SU-DHL-6 (cell line): ENCODE measurements at regions not wholly inside any gene's neighbourhood (a gene's known extent, or its start where the extent isn't known, plus 50 kb on each side); places are given as distances from the start of the nearest gene placed in this dataset.
"Not testable (repeated sequence)": the region's sequence is repeated elsewhere in the genome, so short reads cannot be mapped to it uniquely, and the experiment has no call there.

Experiments used
- H2AFZ ChIP-seq: fragments of 200-600 bp; sonication (generic); 2 replicates; pipeline ENCODE4 v1.6.1; 2014; ENCODE audit warnings: low read depth, mild to moderate bottlenecking, moderate library complexity, mixed read lengths, antibody characterized with exemption, low read length; ENCODE audit not compliant: severe bottlenecking
- H3F3A ChIP-seq: fragments of 200-600 bp; shearing (Covaris generic); 2 replicates; pipeline ENCODE4 v1.6.0; 2016; ENCODE audit warnings: antibody characterized with exemption, mild to moderate bottlenecking; ENCODE audit not compliant: insufficient read depth
- H3K27ac ChIP-seq: fragments of 200-600 bp; sonication (generic); 2 replicates; pipeline ENCODE4 v1.5.1; 2016; ENCODE audit warnings: low read depth, mild to moderate bottlenecking, low read length, moderate library complexity, mixed read lengths
- H3K27me3 ChIP-seq: fragments of 200-600 bp; sonication (generic), shearing (Covaris generic); 2 replicates; pipeline ENCODE4 v1.6.0; 2014; ENCODE audit warnings: mild to moderate bottlenecking, low read length
- H3K36me3 ChIP-seq: fragments of 200-600 bp; sonication (generic); 2 replicates; pipeline ENCODE4 v1.6.1; 2014; ENCODE audit warnings: mild to moderate bottlenecking, low read length, mixed read lengths
- H3K4me2 ChIP-seq: fragments of 300-600, 200-600 bp; shearing (Covaris generic), sonication (generic); 2 replicates; pipeline ENCODE4 v1.6.0; 2014; ENCODE audit warnings: low read length, low read depth, mild to moderate bottlenecking; ENCODE audit not compliant: poor library complexity, severe bottlenecking
- H3K4me3 ChIP-seq: fragments of 200-600 bp; sonication (generic); 2 replicates; pipeline ENCODE4 v1.5.1; 2014; ENCODE audit warnings: antibody characterized with exemption, low read length, mild to moderate bottlenecking, mixed read lengths; ENCODE audit not compliant: insufficient read depth, poor library complexity, severe bottlenecking
- H3K79me2 ChIP-seq: fragments of 200-600 bp; sonication (generic); 2 replicates; pipeline ENCODE4 v1.6.1; 2014; ENCODE audit warnings: mild to moderate bottlenecking, low read length, moderate library complexity; ENCODE audit not compliant: insufficient read depth
- H3K9ac ChIP-seq: fragments of 200-600 bp; sonication (generic); 2 replicates; pipeline ENCODE4 v1.7.0; 2014; ENCODE audit warnings: mild to moderate bottlenecking, low read length
- H3K9me2 ChIP-seq: fragments of 200-600 bp; sonication (generic); replicated peaks from 2 replicates; pipeline ENCODE4 v1.6.1; 2014; ENCODE audit warnings: low read length; ENCODE audit not compliant: insufficient read depth
- H3K9me3 ChIP-seq: fragments of 200-600 bp; sonication (generic); 2 replicates; pipeline ENCODE4 v1.6.1; 2014; ENCODE audit warnings: low read length, mixed read lengths; ENCODE audit not compliant: insufficient read depth
- H4K20me1 ChIP-seq: fragments of 200-600 bp; sonication (generic); 2 replicates; pipeline ENCODE4 v1.6.1; 2014; ENCODE audit warnings: low read depth, mild to moderate bottlenecking, antibody characterized with exemption, low read length, moderate library complexity, mixed read lengths
- CTCF ChIP-seq: fragments of 200-600 bp; sonication (generic); IDR thresholded peaks from one replicate; pipeline ENCODE4 v1.5.1; 2017; ENCODE audit warnings: antibody characterized with exemption, mild to moderate bottlenecking, low read length, moderate library complexity; ENCODE audit not compliant: insufficient read depth, poor library complexity, severe bottlenecking
- EZH2phosphoT487 ChIP-seq: fragments of 200-600 bp; sonication (generic), shearing (Covaris generic); conservative IDR thresholded peaks from 2 replicates; pipeline ENCODE4 v1.6.1; 2018; ENCODE audit warnings: mild to moderate bottlenecking, antibody characterized with exemption, low read length, moderate library complexity, mixed read lengths

- Histone ChIP-seq H3K27me3 (no peaks in the 10 kb centered on the region), H3K4me3 (no peak overlapping the region), H3F3A (no peaks in the 10 kb centered on the region), H2AFZ (no peak overlapping the region), H3K36me3 (no peaks in the 10 kb centered on the region), H3K27ac (no peak overlapping the region), H3K4me2 (no peak overlapping the region), H3K9me2 (no peaks in the 10 kb centered on the region), H3K79me2 (no peaks in the 10 kb centered on the region), H4K20me1 (no peaks in the 10 kb centered on the region), H3K9ac (no peak overlapping the region), H3K9me3 (no peaks in the 10 kb centered on the region)
- TF ChIP-seq CTCF (no peak), EZH2phosphoT487 (no peak)
These were observed 145.3 kb upstream of the ATP5MC3 start for GRCh38 chr2:175326801-175327200.

- not testable (repeated sequence) for H3K79me2 ChIP-seq, H3F3A ChIP-seq, H3K9me2 ChIP-seq, H3K27ac ChIP-seq, H4K20me1 ChIP-seq, H3K27me3 ChIP-seq, H3K4me2 ChIP-seq, H3K4me3 ChIP-seq, H3K36me3 ChIP-seq, H3K9me3 ChIP-seq, H3K9ac ChIP-seq, H2AFZ ChIP-seq
These were observed 144.7 kb upstream of the ATP5MC3 start for GRCh38 chr2:175326164-175326563.

- H2AFZ ChIP-seq: no peak overlapping the region
- H3K4me2 ChIP-seq: no peak overlapping the region
- H3K9me3 ChIP-seq: no peaks in the 10 kb centered on the region
- H3K9me2 ChIP-seq: no peaks in the 10 kb centered on the region
- no peaks in the 10 kb centered on the region for H3F3A ChIP-seq
- no peaks in the 10 kb centered on the region for H3K79me2 ChIP-seq
- H4K20me1 ChIP-seq: no peaks in the 10 kb centered on the region
- H3K9ac ChIP-seq: no peak overlapping the region
- TF ChIP-seq CTCF: no peak
- TF ChIP-seq EZH2phosphoT487: no peak
- no peaks in the 10 kb centered on the region for H3K27me3 ChIP-seq
- no peak overlapping the region for H3K4me3 ChIP-seq
- H3K27ac ChIP-seq: no peak overlapping the region
- no peaks in the 10 kb centered on the region for H3K36me3 ChIP-seq
These were observed 141.7 kb upstream of the ATP5MC3 start for GRCh38 chr2:175323162-175323561.

GRCh38 chr2:175318542-175318941, 137.0 kb upstream of the ATP5MC3 start:
- no peaks in the 10 kb centered on the region for H3K9me3 ChIP-seq
- no peaks in the 10 kb centered on the region for H4K20me1 ChIP-seq
- H2AFZ ChIP-seq: no peak overlapping the region
- H3K36me3 ChIP-seq: no peaks in the 10 kb centered on the region
- no peak overlapping the region for H3K4me3 ChIP-seq
- no peak overlapping the region for H3K27ac ChIP-seq
- H3K27me3 ChIP-seq: no peaks in the 10 kb centered on the region
- H3K79me2 ChIP-seq: no peaks in the 10 kb centered on the region
- no peak for TF ChIP-seq EZH2phosphoT487
- TF ChIP-seq CTCF: no peak
- H3K9me2 ChIP-seq: no peaks in the 10 kb centered on the region
- no peak overlapping the region for H3K4me2 ChIP-seq
- H3F3A ChIP-seq: no peaks in the 10 kb centered on the region
- H3K9ac ChIP-seq: no peak overlapping the region
